ENCODE measurements at regions not wholly inside any gene's neighbourhood (a gene's known extent, or its start where the extent isn't known, plus 50 kb on each side); places are given as distances from the start of the nearest gene placed in this dataset.

GRCh38 chr15:39282663-39283208 is 298.1 kb upstream of the THBS1 start:
- H2BK12ac ChIP-seq (ENCODE audit: low read depth, low read length), result no peak overlapping the region; the same call in 1 of the 2 replicates
- H3K56ac ChIP-seq (replicated peaks; ENCODE audit: insufficient read length, low read depth, low read length), result no peak overlapping the region
- no peak for FAIRE-seq
- H3K4me1 ChIP-seq (replicated peaks in 1 of 4; ENCODE audit: control insufficient read depth in 3 of 4, insufficient read depth in 4 of 4, low read length in 3 of 4), result no peaks in the 10 kb centered on the region
- H3K4ac ChIP-seq (replicated peaks; ENCODE audit: insufficient read length, low read depth, low read length), result no peak overlapping the region
- no peak overlapping the region for H2AK5ac ChIP-seq (ENCODE audit: low read depth, low read length)
- no peak overlapping the region for H2BK120ac ChIP-seq (replicated peaks; ENCODE audit: low read depth, low read length)
- H3K4me3 ChIP-seq (ENCODE audit: extremely low read depth in 1 of 4, insufficient read depth in 2 of 4, low read depth in 3 of 4, low read length in 4 of 4), result no peak overlapping the region
- no peak overlapping the region for H4K91ac ChIP-seq (replicated peaks; ENCODE audit: insufficient read length, low read length)
- no peak overlapping the region for H3K23ac ChIP-seq (ENCODE audit: insufficient read length)
- no peaks in the 10 kb centered on the region for H3K9me3 ChIP-seq (ENCODE audit: insufficient read depth in 2 of 2, low read depth in 1 of 2, low read length in 1 of 2)
- POLR2A ChIA-PET (ENCODE audit: partially characterized antibody), result no interaction called here
- no peaks in the 10 kb centered on the region for H3K23me2 ChIP-seq (ENCODE audit: low read depth, low read length)
- H3K79me2 ChIP-seq (ENCODE audit: control insufficient read depth in 1 of 2, insufficient read depth in 2 of 2, low read length in 2 of 2), result no peaks in the 10 kb centered on the region
- peaks cover 0 to 1% (median 0%) of the 10 kb centered on the region in 4 experiments; a peak in 1 of 7 replicates for H3K27me3 ChIP-seq (replicated peaks in 1 of 4; ENCODE audit: control insufficient read depth in 3 of 4, extremely low read depth in 1 of 4, insufficient read depth in 3 of 4, low read length in 3 of 4)
- H3K79me1 ChIP-seq (ENCODE audit: low read depth, low read length), result no peaks in the 10 kb centered on the region
- no peak for DNase-seq (ENCODE audit: low read depth in 1 of 2, low spot score in 2 of 2)
- H2AFZ ChIP-seq (ENCODE audit: low read length), result no peak overlapping the region
- H3K36me3 ChIP-seq (ENCODE audit: control insufficient read depth in 2 of 4, insufficient read depth in 4 of 4, low read length in 3 of 4), result no peaks in the 10 kb centered on the region
- 95% methylated on average over 4 of the region's 4 CpGs; no CpG with 5 or more reads in 1 of the 2 experiments for WGBS, 2 experiments (ENCODE audit: extremely low coverage in 1 of 2, insufficient coverage in 1 of 2, insufficient read length in 1 of 2, insufficient replicate concordance in 2 of 2, low coverage in 1 of 2, low lambda C conversion rate in 2 of 2, missing lambda C conversion rate in 1 of 2)
- no peak overlapping the region for H3K9ac ChIP-seq (replicated peaks in 1 of 4; ENCODE audit: extremely low read depth in 1 of 4, low read depth in 3 of 4, low read length in 3 of 4)
- no peak overlapping the region for H2BK5ac ChIP-seq (ENCODE audit: low read depth, low read length)
- H2BK15ac ChIP-seq (ENCODE audit: low read length), result no peak overlapping the region
- H4K20me1 ChIP-seq (replicated peaks in 1 of 2; ENCODE audit: control insufficient read depth in 1 of 2, insufficient read depth in 2 of 2, low read length in 2 of 2), result no peaks in the 10 kb centered on the region
- no peak overlapping the region for H3K27ac ChIP-seq (ENCODE audit: low read depth, low read length)
- no peak overlapping the region; the same call in 1 of the 2 replicates for H4K8ac ChIP-seq (ENCODE audit: extremely low read depth, insufficient read depth, low read length)
- no peak overlapping the region for H3K4me2 ChIP-seq (ENCODE audit: insufficient read depth in 1 of 2, low read depth in 2 of 2, low read length in 2 of 2)
- CTCF ChIA-PET (ENCODE audit: partially characterized antibody), result no interaction called here
- H4K5ac ChIP-seq (ENCODE audit: insufficient read length, low read depth, low read length), result no peak overlapping the region
- H3K14ac ChIP-seq (ENCODE audit: insufficient read length), result peak overlapping the region; percentile 23
- no peak overlapping the region for H2BK20ac ChIP-seq (ENCODE audit: low read length)
- H3K18ac ChIP-seq (ENCODE audit: extremely low read depth, low read length), result no peak overlapping the region
- TF ChIP-seq ATF3 (IDR thresholded peaks at IDR 0.05; ENCODE audit: insufficient read depth, low read depth, low read length), result no peak
